Thoracic aorta (tissue), 2 donors: ENCODE measurements at regions not wholly inside any gene's neighbourhood (a gene's known extent, or its start where the extent isn't known, plus 50 kb on each side); places are given as distances from the start of the nearest gene placed in this dataset.

Experiments used
- ATAC-seq: fragments of 150-250 bp; one replicate; pipeline ENCODE4 v1.8.0; 2017; ENCODE audit warnings: low read depth; ENCODE audit not compliant: insufficient number of reproducible peaks, low FRiP score
- DNase-seq: peaks from one replicate; pipeline ENCODE4 v3.0.0-alpha.2; 2020; ENCODE audit warnings: low spot score
- H3K27ac ChIP-seq, 2 donors: fragments of 200-600 bp; sonication (generic); 1 replicate in 1 of 2; 2 replicates in 1 of 2; pipeline ENCODE4 v1.5.1; 2016; ENCODE audit warnings: mild to moderate bottlenecking in 2 of 2, moderate library complexity in 2 of 2
- H3K27me3 ChIP-seq: fragments of 200-600 bp; sonication (generic); replicated peaks from 2 replicates; pipeline ENCODE4 v1.6.0; 2016; ENCODE audit warnings: mild to moderate bottlenecking; ENCODE audit not compliant: insufficient read depth
- H3K36me3 ChIP-seq: fragments of 200-600 bp; sonication (generic); one replicate; pipeline ENCODE4 v1.5.1; 2016
- H3K4me1 ChIP-seq, 2 donors: fragments of 200-600 bp; sonication (generic); 1 replicate in 1 of 2; 2 replicates in 1 of 2; pipeline versions ENCODE4 v1.5.1 to v1.6.0; 2016; ENCODE audit warnings: low read depth in 2 of 2, mild to moderate bottlenecking in 1 of 2; ENCODE audit not compliant: control insufficient read depth in 1 of 2
- H3K4me3 ChIP-seq: fragments of 200-600 bp; sonication (generic); 2 replicates; pipeline ENCODE4 v1.5.1; 2016; ENCODE audit warnings: mild to moderate bottlenecking
- H3K9me3 ChIP-seq: fragments of 200-600 bp; sonication (generic); 2 replicates; pipeline ENCODE4 v1.5.1; 2016
- TF ChIP-seq, protein P1 (sequence below): fragments of 200-600 bp; sonication (generic); IDR thresholded peaks from one replicate; pipeline ENCODE4 v1.5.1; 2019; ENCODE audit warnings: antibody characterized with exemption

DNA sequence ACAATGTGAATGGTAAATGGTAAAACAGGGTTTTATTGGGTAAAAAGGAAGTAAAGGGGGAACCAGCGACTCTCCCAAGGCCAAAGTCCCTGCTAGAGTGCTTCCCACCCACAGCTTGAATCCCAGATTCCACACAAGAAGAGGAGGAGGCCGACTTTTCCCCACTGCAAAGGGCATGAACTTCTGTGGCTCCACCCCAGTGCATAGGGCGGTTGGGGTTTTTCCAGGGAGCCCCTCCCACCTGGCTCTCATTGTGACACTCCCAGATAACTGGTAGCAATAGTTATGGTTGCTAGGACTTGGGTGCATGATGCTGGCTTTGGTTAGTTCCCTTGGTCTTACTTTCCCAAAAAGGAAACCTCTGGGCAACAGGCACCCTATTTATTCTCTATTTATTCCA lies 666.0 kb upstream of the CA10 start:
- no peak for ATAC-seq
- TF ChIP-seq, protein P1, sequence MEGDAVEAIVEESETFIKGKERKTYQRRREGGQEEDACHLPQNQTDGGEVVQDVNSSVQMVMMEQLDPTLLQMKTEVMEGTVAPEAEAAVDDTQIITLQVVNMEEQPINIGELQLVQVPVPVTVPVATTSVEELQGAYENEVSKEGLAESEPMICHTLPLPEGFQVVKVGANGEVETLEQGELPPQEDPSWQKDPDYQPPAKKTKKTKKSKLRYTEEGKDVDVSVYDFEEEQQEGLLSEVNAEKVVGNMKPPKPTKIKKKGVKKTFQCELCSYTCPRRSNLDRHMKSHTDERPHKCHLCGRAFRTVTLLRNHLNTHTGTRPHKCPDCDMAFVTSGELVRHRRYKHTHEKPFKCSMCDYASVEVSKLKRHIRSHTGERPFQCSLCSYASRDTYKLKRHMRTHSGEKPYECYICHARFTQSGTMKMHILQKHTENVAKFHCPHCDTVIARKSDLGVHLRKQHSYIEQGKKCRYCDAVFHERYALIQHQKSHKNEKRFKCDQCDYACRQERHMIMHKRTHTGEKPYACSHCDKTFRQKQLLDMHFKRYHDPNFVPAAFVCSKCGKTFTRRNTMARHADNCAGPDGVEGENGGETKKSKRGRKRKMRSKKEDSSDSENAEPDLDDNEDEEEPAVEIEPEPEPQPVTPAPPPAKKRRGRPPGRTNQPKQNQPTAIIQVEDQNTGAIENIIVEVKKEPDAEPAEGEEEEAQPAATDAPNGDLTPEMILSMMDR = no peak
- Histone ChIP-seq H3K27me3 (no peaks in the 10 kb centered on the region), H3K4me1 (no peaks in the 10 kb centered on the region), H3K9me3 (no peaks in the 10 kb centered on the region), H3K27ac (no peak overlapping the region), H3K36me3 (no peaks in the 10 kb centered on the region), H3K4me3 (no peak overlapping the region)
- DNase-seq = no peak

DNA sequence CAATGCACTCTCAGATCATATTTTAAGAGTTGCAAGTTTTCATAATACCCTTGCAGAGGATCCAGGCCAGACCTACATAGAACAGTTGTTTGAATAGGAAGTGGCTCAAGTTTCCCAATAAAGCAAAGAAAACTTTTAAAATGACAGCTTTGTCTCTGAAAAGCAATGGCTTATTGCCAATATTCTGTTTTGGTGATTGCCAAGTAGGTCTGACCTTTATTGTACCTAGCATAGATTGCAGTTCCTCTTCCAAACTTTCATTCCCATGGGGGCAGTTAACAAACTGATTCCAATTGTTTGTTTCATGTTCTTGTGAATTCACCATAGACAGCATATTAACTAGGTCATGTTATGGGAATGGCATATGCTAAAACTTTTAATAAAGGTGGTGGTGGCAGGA lies 664.6 kb upstream of the CA10 start:
- TF ChIP-seq, protein P1 = no peak
- no peak overlapping the region for H3K4me3 ChIP-seq
- no peaks in the 10 kb centered on the region for H3K27me3 ChIP-seq
- H3K4me1 ChIP-seq = no peaks in the 10 kb centered on the region
- no peak for DNase-seq
- H3K27ac ChIP-seq = no peak overlapping the region
- no peak for ATAC-seq
- H3K36me3 ChIP-seq = no peaks in the 10 kb centered on the region
- H3K9me3 ChIP-seq = no peaks in the 10 kb centered on the region

DNA sequence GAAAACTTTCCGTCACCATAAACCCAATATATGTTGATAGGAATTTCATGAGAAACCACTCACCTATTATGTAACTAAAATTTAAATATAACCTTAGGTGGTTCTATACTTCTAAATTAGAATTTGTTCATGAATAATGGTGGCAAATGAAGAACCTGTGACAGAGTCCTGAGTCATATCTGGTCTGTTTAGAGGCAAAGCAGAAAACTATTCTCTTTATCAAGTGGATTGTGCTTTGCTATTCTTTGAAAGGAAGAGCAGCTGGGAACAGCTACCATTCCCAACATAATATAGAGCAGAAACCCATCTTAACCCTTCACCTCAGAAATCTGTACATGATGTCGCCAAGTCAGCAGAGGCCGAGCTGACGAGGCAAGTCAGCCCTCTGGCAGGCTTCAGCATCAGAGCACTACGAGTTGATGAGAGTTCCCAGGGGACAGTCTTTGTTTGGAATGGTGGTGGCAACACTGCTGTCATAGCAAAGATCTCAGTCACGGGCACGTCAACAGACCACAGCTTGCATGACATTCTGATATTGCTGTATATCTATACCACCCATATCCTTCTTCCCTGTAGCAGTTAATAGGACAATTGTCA lies 631.9 kb upstream of the CA10 start:
- H3K4me3 ChIP-seq = no peak overlapping the region
- TF ChIP-seq, protein P1 = no peak
- H3K4me1 ChIP-seq = no peaks in the 10 kb centered on the region
- no peaks in the 10 kb centered on the region for H3K27me3 ChIP-seq
- H3K9me3 ChIP-seq = no peaks in the 10 kb centered on the region
- H3K27ac ChIP-seq = no peak overlapping the region
- no peak for DNase-seq
- ATAC-seq = no peak
- H3K36me3 ChIP-seq = no peaks in the 10 kb centered on the region

DNA sequence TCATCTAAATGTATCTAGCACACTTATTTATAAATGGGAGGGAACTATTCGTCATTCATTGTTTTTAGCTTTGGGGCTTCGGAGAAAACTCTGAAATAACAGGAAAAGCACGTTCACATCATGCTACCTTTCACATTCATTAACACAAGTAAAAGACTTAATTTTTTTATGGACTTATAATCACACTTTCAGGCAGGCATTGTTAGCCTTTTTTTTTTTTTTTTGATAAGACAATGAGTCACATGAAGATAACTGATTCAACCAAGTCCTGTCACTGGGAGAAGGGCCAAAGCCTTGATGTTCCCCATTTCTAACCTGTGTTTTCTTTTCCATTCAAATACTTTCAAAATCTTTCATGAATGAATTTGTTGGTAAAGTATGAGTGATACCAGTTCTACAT lies 631.3 kb upstream of the CA10 start:
- ATAC-seq (no peak), DNase-seq (no peak)
- no peaks in the 10 kb centered on the region for H3K4me1 ChIP-seq

DNA sequence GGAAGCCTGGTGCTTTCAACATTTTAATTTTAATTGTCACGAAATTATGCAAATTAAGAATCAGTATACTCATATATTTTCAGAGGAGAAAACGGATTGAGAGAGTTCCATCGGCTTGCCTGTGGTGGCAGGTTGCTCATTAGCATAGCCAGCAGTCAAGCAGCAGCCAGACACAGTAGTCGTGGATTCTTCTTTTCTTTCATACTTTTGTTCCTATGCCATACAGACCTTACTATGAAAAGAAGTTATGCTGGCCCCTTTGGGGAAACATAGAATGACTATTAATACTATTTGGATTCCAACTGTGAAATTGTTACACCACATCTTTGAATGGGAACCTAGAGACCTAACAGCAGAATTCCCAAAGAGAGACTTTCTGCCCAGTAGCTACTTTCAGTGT lies 617.7 kb upstream of the CA10 start:
- no peak for DNase-seq
- ATAC-seq = no peak
- TF ChIP-seq, protein P1 = no peak

More for the DNA sequence above, 631.3 kb upstream of the CA10 start:
- H3K36me3 ChIP-seq = no peaks in the 10 kb centered on the region
- TF ChIP-seq, protein P1 = no peak
- no peaks in the 10 kb centered on the region for H3K27me3 ChIP-seq
- H3K27ac ChIP-seq = no peak overlapping the region
- no peaks in the 10 kb centered on the region for H3K9me3 ChIP-seq
- no peak overlapping the region for H3K4me3 ChIP-seq

More for the DNA sequence above, 617.7 kb upstream of the CA10 start:
- Histone ChIP-seq H3K27ac (no peak overlapping the region), H3K4me3 (no peak overlapping the region), H3K36me3 (no peaks in the 10 kb centered on the region), H3K27me3 (no peaks in the 10 kb centered on the region), H3K4me1 (no peaks in the 10 kb centered on the region), H3K9me3 (no peaks in the 10 kb centered on the region)
